GM12878 (cell line): ENCODE measurements at regions not wholly inside any gene's neighbourhood (a gene's known extent, or its start where the extent isn't known, plus 50 kb on each side); places are given as distances from the start of the nearest gene placed in this dataset.

Experiments used
- ATAC-seq: fragments of 200-7000 bp; cut with Tn5 transposase; 3 replicates; pipeline ENCODE4 v1.9.1; 2020; ENCODE audit warnings: mild to moderate bottlenecking, moderate library complexity
- BruUV-seq: library from RNA; stranded (reverse); fragments of 400-500 nt; replicated peaks from 2 replicates; lab custom pipeline; 2021; lab: Mats Ljungman, UMichigan
- CTCF ChIA-PET: fragments of 300-600 bp; sonication (Branson Sonifier 250); formaldehyde crosslinking; extraction: SDS; loops from one replicate; lab custom pipeline; 2021; ENCODE audit warnings: inconsistent platforms; lab: Yijun Ruan, JAX
- POLR2A ChIA-PET: fragments of 350-600 bp; formaldehyde crosslinking; extraction: SDS; loops from one replicate; lab custom pipeline; 2021; ENCODE audit warnings: inconsistent platforms; lab: Charles Lee
- RAD21 ChIA-PET: fragments of 300-600 bp; sonication (Branson Sonifier 250); formaldehyde crosslinking; loops from one replicate; lab custom pipeline; 2023; ENCODE audit warnings: antibody characterized with exemption; ENCODE audit not compliant: unreplicated experiment; lab: Charles Lee
- SMC1A ChIA-PET: fragments of 300-600 bp; sonication (Branson Sonifier 250); formaldehyde crosslinking; loops from one replicate; lab custom pipeline; 2023; ENCODE audit not compliant: unreplicated experiment, uncharacterized antibody; lab: Charles Lee
- DNase-seq: peaks from one replicate; pipeline ENCODE4 v3.0.0-alpha.2; 2011; ENCODE audit warnings: low read depth, low spot score
- FAIRE-seq: peaks from 3 replicates; lab custom pipeline; 2011; peaks lifted over from hg19 to GRCh38; lab: Jason Lieb, UNC
- H2AFZ ChIP-seq: 2 replicates; pipeline ENCODE4 v1.6.0; 2011; ENCODE audit warnings: low read depth, low read length, control low read depth; ENCODE audit not compliant: control insufficient read depth
- H3K27ac ChIP-seq: 2 replicates; pipeline ENCODE4 v1.5.1; 2011; ENCODE audit warnings: control low read depth; ENCODE audit not compliant: control insufficient read depth, insufficient read depth
- H3K27me3 ChIP-seq, 2 experiments: replicated peaks in 1 of 2; 2 replicates each; pipeline versions ENCODE4 v1.6.0 to v1.6.1; 2011; ENCODE audit warnings: low read length in 1 of 2; ENCODE audit not compliant: control insufficient read depth in 2 of 2, insufficient read depth in 2 of 2
- H3K36me3 ChIP-seq, 2 experiments: 2 replicates each; pipeline ENCODE4 v1.5.1; 2011; ENCODE audit warnings: low read length in 1 of 2; ENCODE audit not compliant: control insufficient read depth in 2 of 2, insufficient read depth in 2 of 2
- H3K4me1 ChIP-seq: 2 replicates; pipeline ENCODE4 v1.6.1; 2011; ENCODE audit warnings: mild to moderate bottlenecking, low read length, moderate library complexity, mixed read lengths; ENCODE audit not compliant: control insufficient read depth, insufficient read depth
- H3K4me2 ChIP-seq: 2 replicates; pipeline ENCODE4 v1.6.0; 2011; ENCODE audit warnings: control low read depth; ENCODE audit not compliant: control insufficient read depth, insufficient read depth
- H3K4me3 ChIP-seq: fragments of 200-600 bp; sonication (generic); 2 replicates; pipeline ENCODE4 v1.5.1; 2016
- H3K79me2 ChIP-seq: 2 replicates; pipeline ENCODE4 v1.6.0; 2011; ENCODE audit warnings: low read length; ENCODE audit not compliant: control insufficient read depth, insufficient read depth
- H3K9ac ChIP-seq: 2 replicates; pipeline ENCODE4 v1.8.0; 2011; ENCODE audit warnings: low read length, control low read depth, mixed read lengths; ENCODE audit not compliant: control insufficient read depth, insufficient read depth
- H3K9me3 ChIP-seq: replicated peaks from 3 replicates; pipeline ENCODE4 v1.5.1; 2011; ENCODE audit warnings: mild to moderate bottlenecking, low read length; ENCODE audit not compliant: control insufficient read depth, insufficient read depth
- H4K20me1 ChIP-seq: 2 replicates; pipeline ENCODE4 v1.6.0; 2011; ENCODE audit not compliant: control insufficient read depth, insufficient read depth
- ASH2L ChIP-seq: fragments of 300-600, 200-600 bp; sonication (generic); IDR thresholded peaks from 2 replicates; pipeline ENCODE4 v1.6.1; 2017; ENCODE audit warnings: low read depth, mild to moderate bottlenecking, borderline replicate concordance
- BHLHE40 ChIP-seq, 2 experiments: fragments of 450-650 bp in 1 of 2; IDR thresholded peaks; 2 replicates each; pipeline ENCODE4 v1.6.1; 2011 to 2017; ENCODE audit warnings: low read depth in 2 of 2, borderline replicate concordance in 1 of 2, improper control_type of control experiment in 1 of 2, low read length in 1 of 2, mild to moderate bottlenecking in 1 of 2
- CBFB ChIP-seq: IDR thresholded peaks from 2 replicates; pipeline ENCODE4 v1.6.1; 2016; ENCODE audit warnings: antibody characterized with exemption, low read depth
- CTCF ChIP-seq, 3 experiments: IDR thresholded peaks in 2 of 3; conservative IDR thresholded peaks in 1 of 3; 2 replicates each; pipeline ENCODE4 v1.5.1; 2011; ENCODE audit warnings: low read depth in 3 of 3, low read length in 3 of 3, mild to moderate bottlenecking in 3 of 3, control low read depth in 2 of 3, moderate library complexity in 2 of 3, inconsistent platforms in 1 of 3, mixed read lengths in 1 of 3; ENCODE audit not compliant: control insufficient read depth in 2 of 3, insufficient read depth in 1 of 3; ENCODE audit errors: extremely low read depth in 1 of 3
- CUX1 ChIP-seq: IDR thresholded peaks from 2 replicates; pipeline ENCODE4 v1.6.1; 2012; ENCODE audit warnings: improper control_type of control experiment, low read depth, low read length; ENCODE audit not compliant: insufficient replicate concordance
- DPF2 ChIP-seq: fragments of 450-650 bp; IDR thresholded peaks from 2 replicates; pipeline ENCODE4 v1.6.1; 2017; ENCODE audit warnings: mild to moderate bottlenecking
- MEF2A ChIP-seq: IDR thresholded peaks from 2 replicates; pipeline ENCODE4 v1.6.1; 2011; ENCODE audit warnings: low read depth, mild to moderate bottlenecking, low read length, moderate library complexity; ENCODE audit not compliant: insufficient read depth
- MTA2 ChIP-seq: fragments of 450-650 bp; IDR thresholded peaks from 2 replicates; pipeline ENCODE4 v1.6.1; 2016; ENCODE audit warnings: low read depth, mild to moderate bottlenecking, moderate library complexity
- NFIC ChIP-seq: IDR thresholded peaks from 2 replicates; pipeline ENCODE4 v1.6.1; 2012; ENCODE audit warnings: low read depth, mild to moderate bottlenecking, inconsistent platforms, low read length, moderate library complexity
- NFYB ChIP-seq: IDR thresholded peaks from 2 replicates; pipeline ENCODE4 v1.6.1; 2011; ENCODE audit warnings: low read depth, mild to moderate bottlenecking, low read length, improper control_type of control experiment, moderate library complexity; ENCODE audit not compliant: insufficient read depth
- RB1 ChIP-seq: fragments of 450-650 bp; formaldehyde crosslinking; IDR thresholded peaks from 2 replicates; pipeline ENCODE4 v1.6.1; 2017; ENCODE audit warnings: mild to moderate bottlenecking, borderline replicate concordance
- RCOR1 ChIP-seq: conservative IDR thresholded peaks from 2 replicates; pipeline ENCODE4 v1.6.1; 2012; ENCODE audit warnings: low read depth, low read length, improper control_type of control experiment
- SMAD5 ChIP-seq: IDR thresholded peaks from 2 replicates; pipeline ENCODE4 v1.6.1; 2016; ENCODE audit warnings: antibody characterized with exemption, low read depth
- in situ Hi-C: fragments of 300-500 bp; cut with MboI; formaldehyde crosslinking; loops from 9 replicates; pipeline ENCODE4 v1.14.3; 2018; ENCODE audit warnings: mixed read lengths
- intact Hi-C: fragments of 100-400 bp; cut with micrococcal nuclease; formaldehyde crosslinking; loops from one replicate; pipeline ENCODE4 v1.14.2; 2022; ENCODE audit not compliant: unreplicated experiment
- TF ChIP-seq, protein P1 (sequence below): IDR thresholded peaks from 2 replicates; pipeline ENCODE4 v1.6.1; 2011; ENCODE audit warnings: low read depth, low read length, improper control_type of control experiment, borderline replicate concordance
- TF ChIP-seq, protein P2 (sequence below): fragments of 450-650 bp; IDR thresholded peaks from 2 replicates; pipeline ENCODE4 v1.6.1; 2018; ENCODE audit warnings: mild to moderate bottlenecking, low read depth, moderate library complexity; ENCODE audit not compliant: partially characterized antibody

- Histone ChIP-seq H3K79me2 (no peaks in the 10 kb centered on the region), H3K9ac (no peak overlapping the region), H3K9me3 (no peaks in the 10 kb centered on the region), H2AFZ (no peak overlapping the region), H3K27me3 (no peaks in the 10 kb centered on the region), H3K36me3 (no peaks in the 10 kb centered on the region), H3K4me1 (no peaks in the 10 kb centered on the region), H4K20me1 (no peaks in the 10 kb centered on the region), H3K4me3 (no peak overlapping the region), H3K27ac (no peak overlapping the region), H3K4me2 (no peak overlapping the region)
- ChIA-PET POLR2A (no interaction called here), CTCF (no interaction called here), SMC1A (no interaction called here), RAD21 (no interaction called here)
- in situ Hi-C loops: no loop called here
- no peak for DNase-seq
- no peak for FAIRE-seq
- ATAC-seq: no peak
- intact Hi-C loops: no loop called here
- BruUV-seq: no TSS peak
- no peak for TF ChIP-seq NFIC
- TF ChIP-seq RCOR1: no peak
- no peak for TF ChIP-seq ASH2L
- TF ChIP-seq CBFB: no peak
- no peak for TF ChIP-seq NFYB
- TF ChIP-seq, protein P1, sequence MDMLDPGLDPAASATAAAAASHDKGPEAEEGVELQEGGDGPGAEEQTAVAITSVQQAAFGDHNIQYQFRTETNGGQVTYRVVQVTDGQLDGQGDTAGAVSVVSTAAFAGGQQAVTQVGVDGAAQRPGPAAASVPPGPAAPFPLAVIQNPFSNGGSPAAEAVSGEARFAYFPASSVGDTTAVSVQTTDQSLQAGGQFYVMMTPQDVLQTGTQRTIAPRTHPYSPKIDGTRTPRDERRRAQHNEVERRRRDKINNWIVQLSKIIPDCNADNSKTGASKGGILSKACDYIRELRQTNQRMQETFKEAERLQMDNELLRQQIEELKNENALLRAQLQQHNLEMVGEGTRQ: no peak
- no peak for TF ChIP-seq CUX1
- TF ChIP-seq DPF2: no peak
- TF ChIP-seq CTCF (IDR thresholded peaks at IDR 0.05 in 2 of 3, conservative IDR thresholded peaks at IDR 0.05 in 1 of 3; ENCODE audit: control insufficient read depth in 2 of 3, extremely low read depth in 1 of 3, insufficient read depth in 1 of 3, low read depth in 3 of 3, low read length in 3 of 3): no peak
- TF ChIP-seq BHLHE40 (IDR thresholded peaks at IDR 0.05; ENCODE audit: borderline replicate concordance in 1 of 2, low read depth in 2 of 2, low read length in 1 of 2): no peak
- TF ChIP-seq, protein P2, sequence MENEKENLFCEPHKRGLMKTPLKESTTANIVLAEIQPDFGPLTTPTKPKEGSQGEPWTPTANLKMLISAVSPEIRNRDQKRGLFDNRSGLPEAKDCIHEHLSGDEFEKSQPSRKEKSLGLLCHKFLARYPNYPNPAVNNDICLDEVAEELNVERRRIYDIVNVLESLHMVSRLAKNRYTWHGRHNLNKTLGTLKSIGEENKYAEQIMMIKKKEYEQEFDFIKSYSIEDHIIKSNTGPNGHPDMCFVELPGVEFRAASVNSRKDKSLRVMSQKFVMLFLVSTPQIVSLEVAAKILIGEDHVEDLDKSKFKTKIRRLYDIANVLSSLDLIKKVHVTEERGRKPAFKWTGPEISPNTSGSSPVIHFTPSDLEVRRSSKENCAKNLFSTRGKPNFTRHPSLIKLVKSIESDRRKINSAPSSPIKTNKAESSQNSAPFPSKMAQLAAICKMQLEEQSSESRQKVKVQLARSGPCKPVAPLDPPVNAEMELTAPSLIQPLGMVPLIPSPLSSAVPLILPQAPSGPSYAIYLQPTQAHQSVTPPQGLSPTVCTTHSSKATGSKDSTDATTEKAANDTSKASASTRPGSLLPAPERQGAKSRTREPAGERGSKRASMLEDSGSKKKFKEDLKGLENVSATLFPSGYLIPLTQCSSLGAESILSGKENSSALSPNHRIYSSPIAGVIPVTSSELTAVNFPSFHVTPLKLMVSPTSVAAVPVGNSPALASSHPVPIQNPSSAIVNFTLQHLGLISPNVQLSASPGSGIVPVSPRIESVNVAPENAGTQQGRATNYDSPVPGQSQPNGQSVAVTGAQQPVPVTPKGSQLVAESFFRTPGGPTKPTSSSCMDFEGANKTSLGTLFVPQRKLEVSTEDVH: no peak
- no peak for TF ChIP-seq RB1
- no peak for TF ChIP-seq MEF2A
- no peak for TF ChIP-seq SMAD5
- TF ChIP-seq MTA2: no peak
Measured at GRCh38 chr7:52311886-52312285, 723.5 kb upstream of the POM121L12 start.
